CMK (cell line): ENCODE measurements at regions not wholly inside any gene's neighbourhood (a gene's known extent, or its start where the extent isn't known, plus 50 kb on each side); places are given as distances from the start of the nearest gene placed in this dataset.

Source experiments
- DNase-seq: peaks from one replicate; pipeline ENCODE4 v3.0.0-alpha.2; 2010; ENCODE audit warnings: low read depth

DNA sequence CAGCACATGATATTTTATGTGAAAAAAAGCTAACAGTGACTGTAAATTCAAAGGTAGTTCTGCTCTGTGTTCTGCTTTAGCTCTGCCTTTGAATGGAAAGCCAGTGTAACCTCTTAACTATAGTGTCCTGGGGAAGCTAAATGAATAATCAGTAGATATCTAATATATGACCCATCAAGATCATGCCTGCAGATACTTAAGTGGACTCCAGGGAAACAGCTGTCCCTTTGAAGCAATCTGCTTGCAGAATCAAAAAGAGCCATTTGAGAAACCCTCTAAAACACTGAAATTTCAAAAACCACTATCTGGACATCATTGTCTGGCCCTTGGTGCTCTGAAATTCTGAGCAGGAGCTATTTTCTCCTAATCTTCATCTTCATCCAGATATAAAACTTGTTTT lies 104.2 kb upstream of the ADGRL4 start:
- no peak for DNase-seq

DNA sequence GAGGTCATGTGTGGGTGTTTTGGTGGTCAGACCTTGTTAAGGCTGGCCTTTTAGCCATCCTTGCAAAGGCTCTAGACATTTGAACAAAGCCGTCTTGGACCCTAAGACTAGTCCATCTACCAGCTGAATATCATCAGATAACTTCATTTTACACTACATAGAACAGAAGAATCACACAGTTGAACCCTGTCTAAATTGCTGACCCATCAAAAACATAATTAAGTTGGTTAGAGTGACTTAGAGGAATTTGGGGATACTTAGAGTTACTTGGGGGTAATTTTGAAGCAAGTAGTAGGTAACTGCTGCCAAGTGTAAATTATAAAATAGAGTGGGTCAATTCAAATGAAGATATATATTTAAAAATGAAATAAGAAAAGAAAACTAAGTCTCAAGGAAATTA lies 102.9 kb upstream of the ADGRL4 start:
- no peak for DNase-seq

DNA sequence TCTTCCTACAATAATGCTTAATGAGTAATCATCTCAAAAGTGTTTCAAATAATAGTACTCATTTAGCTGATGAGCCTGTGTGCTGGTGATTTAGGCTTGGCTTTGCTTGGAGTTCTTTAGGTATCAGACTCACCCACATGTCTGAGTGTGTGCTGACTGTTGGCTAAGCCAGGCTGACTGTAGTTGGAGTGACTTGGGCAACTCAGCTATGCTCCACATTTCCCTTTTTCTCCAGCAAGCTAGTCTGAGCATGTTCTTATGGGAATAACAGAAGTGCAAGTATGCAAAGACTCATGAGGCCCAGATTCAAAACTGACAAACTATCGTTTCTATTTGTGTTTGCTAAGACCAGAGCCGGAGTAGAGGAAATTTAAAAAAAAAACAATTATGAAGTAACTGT lies 99.0 kb upstream of the ADGRL4 start:
- no peak for DNase-seq

DNA sequence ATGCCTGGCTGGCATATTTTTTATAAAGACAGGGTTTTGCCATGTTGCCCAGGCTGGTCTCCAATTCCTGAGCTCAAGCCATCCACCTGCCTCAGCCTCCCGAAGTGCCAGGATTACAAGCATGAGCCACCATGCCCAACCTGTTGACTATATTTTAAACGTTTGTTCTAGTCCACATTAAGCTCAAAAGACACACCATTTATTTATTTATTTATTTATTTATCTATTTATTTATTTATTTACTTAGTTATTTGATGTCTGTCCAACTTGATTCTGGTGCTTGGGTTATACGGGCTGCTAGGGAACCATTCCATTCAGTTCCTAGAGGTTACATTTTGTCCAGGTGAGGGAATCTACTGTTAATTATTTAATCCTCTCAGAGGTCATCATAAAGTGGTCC lies 98.1 kb upstream of the ADGRL4 start:
- no peak for DNase-seq

DNA sequence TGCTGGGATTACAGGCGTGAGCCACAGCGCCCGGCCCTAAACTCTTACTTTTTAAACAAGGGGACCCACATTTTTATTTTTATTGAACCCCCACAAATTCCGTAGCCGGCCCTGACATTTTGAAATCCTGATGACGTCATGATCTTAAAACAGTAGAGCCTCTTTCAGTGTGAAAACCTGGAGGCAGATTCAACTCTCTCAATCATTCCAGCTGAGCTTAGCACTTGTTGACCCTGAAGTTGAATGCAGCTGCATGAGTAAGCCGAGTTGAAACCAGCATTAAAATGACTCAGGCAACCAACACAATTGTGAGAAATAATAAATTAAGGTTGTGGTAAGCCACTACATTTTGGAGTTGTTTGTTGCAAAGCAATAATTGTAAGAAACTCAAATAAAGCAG lies 93.9 kb upstream of the ADGRL4 start:
- no peak for DNase-seq

DNA sequence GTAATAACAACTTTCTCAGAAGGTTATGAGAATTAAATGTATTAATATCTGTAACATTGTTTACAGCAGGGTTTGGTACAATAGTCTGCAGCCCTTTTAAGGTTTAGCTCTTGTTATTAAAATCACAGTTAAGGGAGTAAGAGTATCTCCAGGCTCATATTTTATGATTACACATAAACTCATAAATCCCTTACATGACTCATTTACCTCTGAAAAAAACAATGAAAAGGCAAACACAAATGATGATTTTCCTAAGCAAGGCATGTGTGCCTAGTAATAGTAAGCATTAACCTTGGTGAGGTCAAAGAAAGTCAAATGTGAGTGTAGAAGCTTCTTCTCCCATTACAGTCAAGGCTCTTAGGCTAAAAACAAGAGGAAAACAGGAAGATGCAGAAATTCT lies 84.5 kb upstream of the ADGRL4 start:
- DNase-seq, result no peak

DNA sequence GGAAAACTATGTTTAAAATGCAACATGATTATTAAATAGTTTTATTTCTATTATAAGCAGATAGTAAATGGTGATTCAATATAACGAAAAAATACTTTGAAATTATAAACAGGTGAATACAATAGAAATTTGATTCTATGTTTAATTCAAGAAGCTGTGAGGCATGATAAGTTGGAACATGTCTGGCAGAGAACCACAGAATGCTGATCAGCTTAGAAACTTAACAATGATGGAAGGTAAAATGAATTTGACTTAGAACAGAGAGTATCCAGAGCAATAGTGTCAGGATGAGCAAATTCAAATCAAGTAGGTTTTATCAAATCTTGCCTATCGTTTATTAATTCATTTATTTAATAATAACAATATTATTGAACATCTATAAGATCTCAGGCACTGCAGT lies 83.4 kb upstream of the ADGRL4 start:
- DNase-seq, result no peak

DNA sequence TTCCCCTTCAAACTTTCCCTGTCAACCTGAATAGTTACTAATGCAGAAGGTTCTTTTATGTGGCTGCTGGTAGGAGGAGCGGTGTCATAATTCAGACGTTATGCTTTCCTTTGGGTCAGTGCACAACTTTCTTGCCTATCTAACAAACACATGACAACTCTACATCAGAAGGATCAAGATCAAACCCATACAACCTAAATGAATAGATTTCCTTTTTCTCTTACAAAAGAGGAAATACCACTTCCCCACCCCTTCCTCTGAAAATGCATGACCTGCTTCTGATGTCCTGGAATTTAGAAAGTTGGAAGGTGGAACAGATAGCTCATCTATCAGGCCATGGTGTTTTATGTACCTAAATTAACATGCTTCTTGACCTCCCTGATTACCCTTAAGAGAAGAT lies 75.7 kb upstream of the ADGRL4 start:
- DNase-seq, result no peak

DNA sequence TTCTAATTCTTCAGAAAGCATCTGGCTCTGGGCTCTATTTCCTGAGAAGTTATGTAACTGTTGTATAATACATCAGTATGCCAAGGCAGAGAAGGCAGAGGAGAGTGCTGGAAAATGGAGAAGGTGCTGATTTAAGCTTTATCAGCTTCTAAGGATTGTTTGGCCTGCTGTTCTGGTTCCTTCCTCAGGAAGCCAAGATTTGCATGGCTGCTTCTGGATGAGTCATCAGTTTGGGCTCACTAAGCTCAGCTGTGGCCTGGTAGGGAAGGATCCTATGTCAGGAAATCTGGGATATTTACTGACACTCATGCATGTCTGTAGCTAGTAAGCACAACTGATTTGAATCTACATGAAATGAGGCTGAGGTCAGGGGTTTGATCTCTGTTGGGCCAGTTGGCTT lies 73.2 kb upstream of the ADGRL4 start:
- no peak for DNase-seq

DNA sequence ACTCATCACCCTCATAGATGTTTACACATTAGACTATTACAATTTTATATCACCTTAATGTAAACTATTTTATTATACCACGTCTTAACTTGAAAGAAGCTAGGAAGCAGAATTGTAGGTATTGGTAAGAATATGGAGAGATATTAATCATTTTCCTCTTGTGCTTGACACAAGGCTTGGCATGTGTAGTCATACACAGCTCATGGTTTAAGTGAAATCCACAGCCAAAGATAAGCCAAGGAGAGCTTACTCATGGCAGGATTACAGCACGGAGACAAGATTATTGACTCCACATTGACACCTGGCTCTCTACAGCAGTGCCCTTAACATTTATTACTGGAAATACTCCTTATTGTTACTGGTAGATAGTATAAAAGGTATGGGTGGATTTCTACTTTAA lies 68.4 kb upstream of the ADGRL4 start:
- DNase-seq, result no peak

DNA sequence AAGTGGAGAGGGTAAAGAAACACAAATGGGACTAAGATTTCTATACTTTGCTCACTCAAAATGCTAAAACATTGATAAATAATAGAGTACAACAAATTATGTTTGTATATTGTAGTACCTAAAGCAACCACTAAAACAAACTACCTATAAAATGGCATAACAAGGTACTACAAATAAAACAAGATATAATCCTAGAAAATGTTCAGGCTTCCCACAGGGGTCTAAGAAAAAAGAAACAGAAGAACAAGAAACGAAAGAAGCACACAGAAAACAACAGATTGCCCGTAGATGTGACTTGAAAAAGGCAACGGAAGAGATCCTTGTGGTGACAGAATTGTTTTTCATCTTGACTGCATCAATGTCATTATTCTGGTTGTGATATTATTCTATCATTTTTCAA lies 63.3 kb upstream of the ADGRL4 start:
- DNase-seq, result no peak

DNA sequence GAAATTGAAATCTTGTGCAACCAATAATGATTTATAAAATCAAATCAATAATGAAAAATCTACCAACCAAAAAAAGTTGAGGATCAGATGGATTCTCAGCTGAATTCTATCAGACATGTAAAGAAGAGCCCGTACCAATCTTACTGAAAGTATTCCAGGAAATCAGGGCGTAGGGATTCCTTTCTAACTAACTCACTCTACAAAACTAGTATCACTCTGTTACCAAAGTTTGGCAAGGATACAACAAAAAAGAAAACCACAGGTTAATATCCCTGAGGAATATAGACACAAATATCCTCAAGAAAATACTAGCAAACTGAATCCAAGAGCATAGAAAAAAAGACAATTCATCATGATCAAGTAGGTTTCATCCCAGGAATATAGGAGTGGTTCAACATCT lies 52.8 kb upstream of the ADGRL4 start:
- no peak for DNase-seq
